IMR-90 (cell line): ENCODE measurements at regions not wholly inside any gene's neighbourhood (a gene's known extent, or its start where the extent isn't known, plus 50 kb on each side); places are given as distances from the start of the nearest gene placed in this dataset.

Source experiments
- CTCF ChIP-seq: conservative IDR thresholded peaks from 2 replicates; pipeline ENCODE4 v1.5.1; 2012; ENCODE audit warnings: mild to moderate bottlenecking, low read depth, low read length, improper control_type of control experiment
- MXI1 ChIP-seq: IDR thresholded peaks from 2 replicates; pipeline ENCODE4 v1.6.1; 2012; ENCODE audit warnings: low read depth, mild to moderate bottlenecking, low read length, moderate library complexity, borderline replicate concordance
- NFE2L2 ChIP-seq: fragments of 150-350 bp; IDR thresholded peaks from 2 replicates; pipeline ENCODE4 v1.6.1; 2016; ENCODE audit warnings: low read depth, mild to moderate bottlenecking, low read length
- POLR2A ChIP-seq: IDR thresholded peaks from 2 replicates; pipeline ENCODE4 v1.6.1; 2012; ENCODE audit warnings: mild to moderate bottlenecking, low read depth, low read length
- SMC3 ChIP-seq: fragments of 150-350 bp; IDR thresholded peaks from 2 replicates; pipeline ENCODE4 v1.6.1; 2016; ENCODE audit warnings: low read depth, mild to moderate bottlenecking, antibody characterized with exemption, low read length, moderate library complexity

GRCh38 chr1:199312626-199313025, 673.8 kb downstream of the PTPRC start:
- no peak for TF ChIP-seq NFE2L2
- no peak for TF ChIP-seq SMC3
- TF ChIP-seq POLR2A, result no peak
- TF ChIP-seq CTCF, result no peak
- no peak for TF ChIP-seq MXI1
